HG02763 (cell line): ENCODE measurements at regions not wholly inside any gene's neighbourhood (a gene's known extent, or its start where the extent isn't known, plus 50 kb on each side); places are given as distances from the start of the nearest gene placed in this dataset.

ENCODE experiments used
- ATAC-seq: cut with Tn5 transposase; IDR thresholded peaks from one replicate; pipeline ENCODE4 v1.9.1; 2021; ENCODE audit warnings: mild to moderate bottlenecking, moderate library complexity; ENCODE audit not compliant: unreplicated experiment

GRCh38 chr18:40531051-40531450 is 1424.0 kb upstream of the PIK3C3 start:
- no peak for ATAC-seq

- ATAC-seq = no peak
These were observed 1425.6 kb upstream of the PIK3C3 start for GRCh38 chr18:40529478-40529877.

GRCh38 chr18:40524881-40525280 is 1430.2 kb upstream of the PIK3C3 start:
- no peak for ATAC-seq

GRCh38 chr18:40523287-40523686 is 1431.7 kb upstream of the PIK3C3 start:
- no peak for ATAC-seq

GRCh38 chr18:40501026-40501425 is 1454.0 kb upstream of the PIK3C3 start:
- no peak for ATAC-seq

GRCh38 chr18:40494603-40495002 is 1460.4 kb upstream of the PIK3C3 start:
- ATAC-seq = no peak

GRCh38 chr18:40493316-40493715 is 1461.7 kb upstream of the PIK3C3 start:
- no peak for ATAC-seq

- no peak for ATAC-seq
These were observed 1465.7 kb upstream of the PIK3C3 start for GRCh38 chr18:40489301-40489700.

GRCh38 chr18:40485318-40485717 is 1469.7 kb upstream of the PIK3C3 start:
- ATAC-seq = no peak

GRCh38 chr18:40473221-40474029 is 1481.6 kb upstream of the PIK3C3 start:
- ATAC-seq = no peak

- ATAC-seq = no peak
These were observed 1484.3 kb upstream of the PIK3C3 start for GRCh38 chr18:40470723-40471122.

GRCh38 chr18:40469851-40470250 is 1485.2 kb upstream of the PIK3C3 start:
- no peak for ATAC-seq

- no peak for ATAC-seq
These were observed 1485.7 kb upstream of the PIK3C3 start for GRCh38 chr18:40469316-40469715.

GRCh38 chr18:40464032-40464431 is 1491.0 kb upstream of the PIK3C3 start:
- no peak for ATAC-seq

GRCh38 chr18:40453903-40454302 is 1501.1 kb upstream of the PIK3C3 start:
- no peak for ATAC-seq

GRCh38 chr18:40452599-40452998 is 1502.4 kb upstream of the PIK3C3 start:
- ATAC-seq = no peak

- no peak for ATAC-seq
These were observed 1504.3 kb upstream of the PIK3C3 start for GRCh38 chr18:40450751-40451150.

GRCh38 chr18:40447820-40448219 is 1507.2 kb upstream of the PIK3C3 start:
- no peak for ATAC-seq

- no peak for ATAC-seq
These were observed 1514.9 kb upstream of the PIK3C3 start for GRCh38 chr18:40440088-40440487.

- ATAC-seq = no peak
These were observed 1517.5 kb upstream of the PIK3C3 start for GRCh38 chr18:40437517-40437916.

GRCh38 chr18:40431071-40431985 is 1523.7 kb upstream of the PIK3C3 start:
- no peak for ATAC-seq

GRCh38 chr18:40423291-40423690 is 1531.7 kb upstream of the PIK3C3 start:
- no peak for ATAC-seq
